Esophagus muscularis mucosa (tissue), 3 donors: ENCODE measurements at regions not wholly inside any gene's neighbourhood (a gene's known extent, or its start where the extent isn't known, plus 50 kb on each side); places are given as distances from the start of the nearest gene placed in this dataset.

Experiments
- POLR2AphosphoS5 ChIP-seq, 2 donors: sonication (generic); formaldehyde crosslinking; IDR thresholded peaks; one replicate each; pipeline ENCODE4 v1.6.1; 2017; ENCODE audit warnings: antibody characterized with exemption in 2 of 2
- TF ChIP-seq, protein P1 (sequence below), 3 experiments: fragments of 200-600 bp in 2 of 3; fragments of 450-650 bp in 1 of 3; sonication (generic) in 2 of 3; IDR thresholded peaks; one replicate each; pipeline ENCODE4 v1.5.1; 2017 to 2019; ENCODE audit warnings: antibody characterized with exemption in 3 of 3, mild to moderate bottlenecking in 2 of 3, moderate library complexity in 1 of 3

DNA sequence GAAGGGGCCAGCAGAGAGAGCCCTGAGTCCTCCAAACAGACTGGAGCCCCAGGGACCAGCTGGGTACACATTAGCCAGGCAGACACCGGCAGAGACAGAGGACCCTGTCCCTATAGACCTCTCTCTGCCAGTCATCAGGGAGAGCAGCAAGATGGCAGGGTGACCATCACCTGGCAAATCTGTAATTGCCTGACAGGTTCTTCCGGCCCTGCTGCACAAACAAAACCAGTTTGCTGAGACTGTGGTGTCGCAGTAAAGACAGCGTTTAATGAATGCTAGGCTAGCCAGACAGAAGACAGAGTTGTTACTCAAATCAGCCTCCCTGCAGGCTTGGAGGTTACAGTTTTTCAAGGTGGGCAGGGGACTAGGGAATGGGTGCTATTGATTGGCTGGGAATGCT is 618.9 kb downstream of the NPHP4 start:
- TF ChIP-seq, protein P1, sequence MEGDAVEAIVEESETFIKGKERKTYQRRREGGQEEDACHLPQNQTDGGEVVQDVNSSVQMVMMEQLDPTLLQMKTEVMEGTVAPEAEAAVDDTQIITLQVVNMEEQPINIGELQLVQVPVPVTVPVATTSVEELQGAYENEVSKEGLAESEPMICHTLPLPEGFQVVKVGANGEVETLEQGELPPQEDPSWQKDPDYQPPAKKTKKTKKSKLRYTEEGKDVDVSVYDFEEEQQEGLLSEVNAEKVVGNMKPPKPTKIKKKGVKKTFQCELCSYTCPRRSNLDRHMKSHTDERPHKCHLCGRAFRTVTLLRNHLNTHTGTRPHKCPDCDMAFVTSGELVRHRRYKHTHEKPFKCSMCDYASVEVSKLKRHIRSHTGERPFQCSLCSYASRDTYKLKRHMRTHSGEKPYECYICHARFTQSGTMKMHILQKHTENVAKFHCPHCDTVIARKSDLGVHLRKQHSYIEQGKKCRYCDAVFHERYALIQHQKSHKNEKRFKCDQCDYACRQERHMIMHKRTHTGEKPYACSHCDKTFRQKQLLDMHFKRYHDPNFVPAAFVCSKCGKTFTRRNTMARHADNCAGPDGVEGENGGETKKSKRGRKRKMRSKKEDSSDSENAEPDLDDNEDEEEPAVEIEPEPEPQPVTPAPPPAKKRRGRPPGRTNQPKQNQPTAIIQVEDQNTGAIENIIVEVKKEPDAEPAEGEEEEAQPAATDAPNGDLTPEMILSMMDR (IDR thresholded peaks at IDR 0.05), result no peak
- TF ChIP-seq POLR2AphosphoS5 (IDR thresholded peaks at IDR 0.05), result no peak
